ENCODE measurements at regions not wholly inside any gene's neighbourhood (a gene's known extent, or its start where the extent isn't known, plus 50 kb on each side); places are given as distances from the start of the nearest gene placed in this dataset.

GRCh38 chr11:23755769-23756168, 741.1 kb upstream of the LUZP2 start:
- no peak overlapping the region for H3K4me3 ChIP-seq (ENCODE audit: control insufficient read depth, low read depth, low read length)
- DNase-seq (ENCODE audit: low read depth), result no peak
- no peak for TF ChIP-seq CTCF (IDR thresholded peaks at IDR 0.05; ENCODE audit: control insufficient read depth, insufficient read depth, low read depth, low read length, missing control alignments)

- TF ChIP-seq CTCF (IDR thresholded peaks at IDR 0.05; ENCODE audit: control insufficient read depth, insufficient read depth, low read depth, low read length, missing control alignments), result no peak
- no peak for DNase-seq (ENCODE audit: low read depth)
- no peak overlapping the region for H3K4me3 ChIP-seq (ENCODE audit: control insufficient read depth, low read depth, low read length)
Observed at GRCh38 chr11:23759489-23759888, 737.4 kb upstream of the LUZP2 start.

- no peak for DNase-seq (ENCODE audit: low read depth)
- TF ChIP-seq CTCF (IDR thresholded peaks at IDR 0.05; ENCODE audit: control insufficient read depth, insufficient read depth, low read depth, low read length, missing control alignments), result no peak
- H3K4me3 ChIP-seq (ENCODE audit: control insufficient read depth, low read depth, low read length), result no peak overlapping the region
Observed at GRCh38 chr11:23764286-23764685, 732.6 kb upstream of the LUZP2 start.

- DNase-seq (ENCODE audit: low read depth), result no peak
- H3K4me3 ChIP-seq (ENCODE audit: control insufficient read depth, low read depth, low read length), result no peak overlapping the region
- TF ChIP-seq CTCF (IDR thresholded peaks at IDR 0.05; ENCODE audit: control insufficient read depth, insufficient read depth, low read depth, low read length, missing control alignments), result no peak
Observed at GRCh38 chr11:23765682-23766252, 731.1 kb upstream of the LUZP2 start.

GRCh38 chr11:23767576-23767975, 729.3 kb upstream of the LUZP2 start:
- DNase-seq (ENCODE audit: low read depth), result no peak
- no peak overlapping the region for H3K4me3 ChIP-seq (ENCODE audit: control insufficient read depth, low read depth, low read length)
- no peak for TF ChIP-seq CTCF (IDR thresholded peaks at IDR 0.05; ENCODE audit: control insufficient read depth, insufficient read depth, low read depth, low read length, missing control alignments)

GRCh38 chr11:23769214-23769613, 727.6 kb upstream of the LUZP2 start:
- no peak overlapping the region for H3K4me3 ChIP-seq (ENCODE audit: control insufficient read depth, low read depth, low read length)
- DNase-seq (ENCODE audit: low read depth), result no peak
- TF ChIP-seq CTCF (IDR thresholded peaks at IDR 0.05; ENCODE audit: control insufficient read depth, insufficient read depth, low read depth, low read length, missing control alignments), result no peak

GRCh38 chr11:23772081-23772480, 724.8 kb upstream of the LUZP2 start:
- DNase-seq (ENCODE audit: low read depth), result no peak
- no peak for TF ChIP-seq CTCF (IDR thresholded peaks at IDR 0.05; ENCODE audit: control insufficient read depth, insufficient read depth, low read depth, low read length, missing control alignments)
- no peak overlapping the region for H3K4me3 ChIP-seq (ENCODE audit: control insufficient read depth, low read depth, low read length)

All from AG09309 (cell line).